ENCODE measurements at regions not wholly inside any gene's neighbourhood (a gene's known extent, or its start where the extent isn't known, plus 50 kb on each side); places are given as distances from the start of the nearest gene placed in this dataset.

- Histone ChIP-seq H3K27ac (no peak overlapping the region), H3K4me3 (no peak overlapping the region), H3K4me1 (no peaks in the 10 kb centered on the region), H3K36me3 (replicated peaks in 1 of 2; ENCODE audit: insufficient read depth in 1 of 2, low read depth in 2 of 2) (no peaks in the 10 kb centered on the region), H3K27me3 (no peaks in the 10 kb centered on the region), H3K9me3 (no peaks in the 10 kb centered on the region)
- 57 to 74% methylated on average over 1 of the region's 1 CpG for WGBS, 2 donors
- DNase-seq (no peak), ATAC-seq (no peak)
- intact Hi-C loops (cut with DNase I) = no loop called here
- no peak for TF ChIP-seq CTCF (IDR thresholded peaks at IDR 0.05)
- TF ChIP-seq POLR2A (IDR thresholded peaks at IDR 0.05) = no peak
Observed at GRCh38 chr5:68446487-68446894, 230.9 kb downstream of the PIK3R1 start.

DNA sequence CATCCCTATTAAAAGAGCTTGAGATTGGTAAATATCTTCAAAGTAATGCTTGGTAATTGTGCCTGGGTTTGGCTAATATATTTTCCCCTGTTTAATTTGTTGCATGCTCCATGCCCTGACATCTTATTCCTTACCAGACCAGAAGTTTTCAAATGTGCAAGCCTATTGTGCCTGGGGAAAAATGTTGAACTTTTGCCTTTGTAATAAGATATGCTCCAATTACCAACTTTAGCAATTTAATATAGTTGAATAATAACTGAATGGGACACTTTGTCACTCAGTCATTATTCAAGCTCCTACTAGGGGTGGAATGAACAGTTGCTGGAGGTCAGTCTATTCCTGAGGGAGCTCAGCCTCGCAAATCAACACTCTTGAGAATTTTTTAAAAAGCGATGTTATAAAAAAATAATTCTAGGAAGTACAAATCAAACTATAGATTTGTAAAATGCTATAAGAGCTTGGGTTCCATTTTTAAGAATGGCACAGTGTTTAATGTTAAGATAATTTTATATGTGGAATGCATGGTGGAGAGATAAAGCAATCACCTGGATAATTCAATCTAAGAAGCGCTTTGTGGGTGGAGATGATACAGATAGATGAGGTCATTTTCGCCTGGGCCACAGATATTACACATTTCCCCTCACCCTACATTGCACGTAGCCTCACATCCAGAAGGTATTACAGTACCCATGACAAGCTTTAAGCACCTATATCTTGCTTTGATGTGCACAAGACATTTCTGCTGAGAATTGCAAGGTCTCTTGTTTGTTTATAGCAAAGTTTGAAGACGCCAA, 231.8 kb downstream of the PIK3R1 start:
- H3K4me1 ChIP-seq = no peaks in the 10 kb centered on the region

GRCh38 chr5:68449380-68449779, 233.8 kb downstream of the PIK3R1 start:
- DNase-seq (no peak), ATAC-seq (no peak)
- H3K9me3 ChIP-seq = no peaks in the 10 kb centered on the region
- H3K4me3 ChIP-seq = no peak overlapping the region
- intact Hi-C loops (cut with DNase I) = no loop called here
- 70 to 85% methylated on average over 3 of the region's 3 CpGs for WGBS, 2 donors
- no peaks in the 10 kb centered on the region for H3K27me3 ChIP-seq
- H3K27ac ChIP-seq = no peak overlapping the region
- TF ChIP-seq CTCF (IDR thresholded peaks at IDR 0.05) (no peak), POLR2A (IDR thresholded peaks at IDR 0.05) (no peak)
- no peaks in the 10 kb centered on the region for H3K36me3 ChIP-seq (replicated peaks in 1 of 2; ENCODE audit: insufficient read depth in 1 of 2, low read depth in 2 of 2)
- no peaks in the 10 kb centered on the region for H3K4me1 ChIP-seq

More for the DNA sequence above, 231.8 kb downstream of the PIK3R1 start:
- no peaks in the 10 kb centered on the region for H3K27me3 ChIP-seq
- DNase-seq = no peak
- H3K9me3 ChIP-seq = no peaks in the 10 kb centered on the region
- H3K27ac ChIP-seq = no peak overlapping the region
- TF ChIP-seq POLR2A (IDR thresholded peaks at IDR 0.05) = no peak
- TF ChIP-seq CTCF (IDR thresholded peaks at IDR 0.05) = no peak
- H3K36me3 ChIP-seq (replicated peaks in 1 of 2; ENCODE audit: insufficient read depth in 1 of 2, low read depth in 2 of 2) = no peaks in the 10 kb centered on the region
- intact Hi-C loops (cut with DNase I) = no loop called here
- 79 to 82% methylated on average over 6 of the region's 6 CpGs for WGBS, 2 donors
- ATAC-seq = no peak
- no peak overlapping the region for H3K4me3 ChIP-seq

- no peak overlapping the region for H3K4me3 ChIP-seq
- TF ChIP-seq POLR2A (IDR thresholded peaks at IDR 0.05) (no peak), CTCF (IDR thresholded peaks at IDR 0.05) (no peak)
- intact Hi-C loops (cut with DNase I) = no loop called here
- ATAC-seq = no peak
- 76 to 78% methylated on average over 5 of the region's 5 CpGs for WGBS, 2 donors
- H3K27me3 ChIP-seq = no peaks in the 10 kb centered on the region
- no peak overlapping the region for H3K27ac ChIP-seq
- H3K9me3 ChIP-seq = no peaks in the 10 kb centered on the region
- no peaks in the 10 kb centered on the region for H3K4me1 ChIP-seq
- H3K36me3 ChIP-seq (replicated peaks in 1 of 2; ENCODE audit: insufficient read depth in 1 of 2, low read depth in 2 of 2) = no peaks in the 10 kb centered on the region
- DNase-seq = no peak
Observed at GRCh38 chr5:68450245-68450852, 234.8 kb downstream of the PIK3R1 start.
